ENCODE measurements at regions not wholly inside any gene's neighbourhood (a gene's known extent, or its start where the extent isn't known, plus 50 kb on each side); places are given as distances from the start of the nearest gene placed in this dataset.

GRCh38 chr6:128597004-128597403 lies 76.6 kb upstream of the PTPRK start (continued):
- TF ChIP-seq CTCF (conservative IDR thresholded peaks at IDR 0.05; ENCODE audit: low read depth in 2 of 2) = no peak

DNA sequence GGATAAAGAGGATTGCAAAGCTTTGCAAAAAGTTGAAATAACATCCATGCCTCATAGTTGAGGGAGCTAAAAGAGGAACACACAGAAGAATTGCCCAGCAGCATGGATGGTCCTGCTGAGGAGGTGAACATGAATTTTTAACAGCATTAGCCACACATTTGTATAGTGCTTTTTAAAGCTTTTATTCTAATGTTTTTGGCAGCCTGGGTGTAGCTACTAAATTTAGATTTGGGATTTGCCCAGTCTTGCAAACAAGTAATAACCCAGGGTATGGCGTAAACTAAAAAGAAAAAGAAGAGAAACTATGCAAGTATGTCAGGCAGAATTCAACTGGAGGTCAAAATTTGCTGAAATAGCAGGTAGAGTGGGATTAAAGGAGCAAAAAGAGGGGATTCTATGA lies 75.1 kb upstream of the PTPRK start:
- H4K20me1 ChIP-seq (replicated peaks; ENCODE audit: insufficient read depth) = no peaks in the 10 kb centered on the region
- H3F3A ChIP-seq (replicated peaks; ENCODE audit: low read depth) = no peaks in the 10 kb centered on the region
- no peak overlapping the region for H3K27ac Mint-ChIP-seq
- H3K4me2 ChIP-seq = no peak overlapping the region
- no peak for DNase-seq (ENCODE audit: low spot score)
- peak overlapping the region; percentile 34; the same call in 1 of the 2 replicates for H2AFZ ChIP-seq
- ATAC-seq = no peak
- H3K4me1 Mint-ChIP-seq = 0 out of 3 replicates have a peak, but pooled peaks cover 3% of the 10 kb centered on the region
- H3K27me3 Mint-ChIP-seq (ENCODE audit: insufficient read depth, low read depth, poor library complexity) = no peaks in the 10 kb centered on the region
- no peak overlapping the region for H3K4me3 Mint-ChIP-seq
- no peaks in the 10 kb centered on the region for H3K36me3 Mint-ChIP-seq (ENCODE audit: low read depth)
- no peaks in the 10 kb centered on the region for H3K79me2 ChIP-seq (replicated peaks; ENCODE audit: insufficient read depth)
- no peaks in the 10 kb centered on the region for H3K36me3 ChIP-seq (ENCODE audit: insufficient read depth)
- H3K27me3 ChIP-seq (ENCODE audit: insufficient read depth) = no peaks in the 10 kb centered on the region
- H3K9me2 ChIP-seq (ENCODE audit: insufficient read depth) = no peaks in the 10 kb centered on the region
- H3K27ac ChIP-seq (ENCODE audit: low read depth) = no peak overlapping the region
- no peak overlapping the region for H3K4me3 ChIP-seq
- TF ChIP-seq, protein P1, sequence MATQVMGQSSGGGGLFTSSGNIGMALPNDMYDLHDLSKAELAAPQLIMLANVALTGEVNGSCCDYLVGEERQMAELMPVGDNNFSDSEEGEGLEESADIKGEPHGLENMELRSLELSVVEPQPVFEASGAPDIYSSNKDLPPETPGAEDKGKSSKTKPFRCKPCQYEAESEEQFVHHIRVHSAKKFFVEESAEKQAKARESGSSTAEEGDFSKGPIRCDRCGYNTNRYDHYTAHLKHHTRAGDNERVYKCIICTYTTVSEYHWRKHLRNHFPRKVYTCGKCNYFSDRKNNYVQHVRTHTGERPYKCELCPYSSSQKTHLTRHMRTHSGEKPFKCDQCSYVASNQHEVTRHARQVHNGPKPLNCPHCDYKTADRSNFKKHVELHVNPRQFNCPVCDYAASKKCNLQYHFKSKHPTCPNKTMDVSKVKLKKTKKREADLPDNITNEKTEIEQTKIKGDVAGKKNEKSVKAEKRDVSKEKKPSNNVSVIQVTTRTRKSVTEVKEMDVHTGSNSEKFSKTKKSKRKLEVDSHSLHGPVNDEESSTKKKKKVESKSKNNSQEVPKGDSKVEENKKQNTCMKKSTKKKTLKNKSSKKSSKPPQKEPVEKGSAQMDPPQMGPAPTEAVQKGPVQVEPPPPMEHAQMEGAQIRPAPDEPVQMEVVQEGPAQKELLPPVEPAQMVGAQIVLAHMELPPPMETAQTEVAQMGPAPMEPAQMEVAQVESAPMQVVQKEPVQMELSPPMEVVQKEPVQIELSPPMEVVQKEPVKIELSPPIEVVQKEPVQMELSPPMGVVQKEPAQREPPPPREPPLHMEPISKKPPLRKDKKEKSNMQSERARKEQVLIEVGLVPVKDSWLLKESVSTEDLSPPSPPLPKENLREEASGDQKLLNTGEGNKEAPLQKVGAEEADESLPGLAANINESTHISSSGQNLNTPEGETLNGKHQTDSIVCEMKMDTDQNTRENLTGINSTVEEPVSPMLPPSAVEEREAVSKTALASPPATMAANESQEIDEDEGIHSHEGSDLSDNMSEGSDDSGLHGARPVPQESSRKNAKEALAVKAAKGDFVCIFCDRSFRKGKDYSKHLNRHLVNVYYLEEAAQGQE (IDR thresholded peaks at IDR 0.05; ENCODE audit: unreplicated experiment) = no peak
- TF ChIP-seq JUNB (IDR thresholded peaks at IDR 0.05; ENCODE audit: unreplicated experiment) (no peak), STAT1 (IDR thresholded peaks at IDR 0.05; ENCODE audit: unreplicated experiment) (no peak), ZNF331 (CRISPR knock-in tag; IDR thresholded peaks at IDR 0.05; ENCODE audit: low read depth) (no peak), POLR2AphosphoS5 (IDR thresholded peaks at IDR 0.05; ENCODE audit: low read depth) (no peak), ZNF114 (CRISPR knock-in tag; IDR thresholded peaks at IDR 0.05) (no peak), EZH2 (IDR thresholded peaks at IDR 0.05; ENCODE audit: low read depth, unreplicated experiment) (no peak)
- TF ChIP-seq, protein P2, sequence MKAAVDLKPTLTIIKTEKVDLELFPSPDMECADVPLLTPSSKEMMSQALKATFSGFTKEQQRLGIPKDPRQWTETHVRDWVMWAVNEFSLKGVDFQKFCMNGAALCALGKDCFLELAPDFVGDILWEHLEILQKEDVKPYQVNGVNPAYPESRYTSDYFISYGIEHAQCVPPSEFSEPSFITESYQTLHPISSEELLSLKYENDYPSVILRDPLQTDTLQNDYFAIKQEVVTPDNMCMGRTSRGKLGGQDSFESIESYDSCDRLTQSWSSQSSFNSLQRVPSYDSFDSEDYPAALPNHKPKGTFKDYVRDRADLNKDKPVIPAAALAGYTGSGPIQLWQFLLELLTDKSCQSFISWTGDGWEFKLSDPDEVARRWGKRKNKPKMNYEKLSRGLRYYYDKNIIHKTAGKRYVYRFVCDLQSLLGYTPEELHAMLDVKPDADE (IDR thresholded peaks at IDR 0.05) = no peak
- TF ChIP-seq, protein P3, sequence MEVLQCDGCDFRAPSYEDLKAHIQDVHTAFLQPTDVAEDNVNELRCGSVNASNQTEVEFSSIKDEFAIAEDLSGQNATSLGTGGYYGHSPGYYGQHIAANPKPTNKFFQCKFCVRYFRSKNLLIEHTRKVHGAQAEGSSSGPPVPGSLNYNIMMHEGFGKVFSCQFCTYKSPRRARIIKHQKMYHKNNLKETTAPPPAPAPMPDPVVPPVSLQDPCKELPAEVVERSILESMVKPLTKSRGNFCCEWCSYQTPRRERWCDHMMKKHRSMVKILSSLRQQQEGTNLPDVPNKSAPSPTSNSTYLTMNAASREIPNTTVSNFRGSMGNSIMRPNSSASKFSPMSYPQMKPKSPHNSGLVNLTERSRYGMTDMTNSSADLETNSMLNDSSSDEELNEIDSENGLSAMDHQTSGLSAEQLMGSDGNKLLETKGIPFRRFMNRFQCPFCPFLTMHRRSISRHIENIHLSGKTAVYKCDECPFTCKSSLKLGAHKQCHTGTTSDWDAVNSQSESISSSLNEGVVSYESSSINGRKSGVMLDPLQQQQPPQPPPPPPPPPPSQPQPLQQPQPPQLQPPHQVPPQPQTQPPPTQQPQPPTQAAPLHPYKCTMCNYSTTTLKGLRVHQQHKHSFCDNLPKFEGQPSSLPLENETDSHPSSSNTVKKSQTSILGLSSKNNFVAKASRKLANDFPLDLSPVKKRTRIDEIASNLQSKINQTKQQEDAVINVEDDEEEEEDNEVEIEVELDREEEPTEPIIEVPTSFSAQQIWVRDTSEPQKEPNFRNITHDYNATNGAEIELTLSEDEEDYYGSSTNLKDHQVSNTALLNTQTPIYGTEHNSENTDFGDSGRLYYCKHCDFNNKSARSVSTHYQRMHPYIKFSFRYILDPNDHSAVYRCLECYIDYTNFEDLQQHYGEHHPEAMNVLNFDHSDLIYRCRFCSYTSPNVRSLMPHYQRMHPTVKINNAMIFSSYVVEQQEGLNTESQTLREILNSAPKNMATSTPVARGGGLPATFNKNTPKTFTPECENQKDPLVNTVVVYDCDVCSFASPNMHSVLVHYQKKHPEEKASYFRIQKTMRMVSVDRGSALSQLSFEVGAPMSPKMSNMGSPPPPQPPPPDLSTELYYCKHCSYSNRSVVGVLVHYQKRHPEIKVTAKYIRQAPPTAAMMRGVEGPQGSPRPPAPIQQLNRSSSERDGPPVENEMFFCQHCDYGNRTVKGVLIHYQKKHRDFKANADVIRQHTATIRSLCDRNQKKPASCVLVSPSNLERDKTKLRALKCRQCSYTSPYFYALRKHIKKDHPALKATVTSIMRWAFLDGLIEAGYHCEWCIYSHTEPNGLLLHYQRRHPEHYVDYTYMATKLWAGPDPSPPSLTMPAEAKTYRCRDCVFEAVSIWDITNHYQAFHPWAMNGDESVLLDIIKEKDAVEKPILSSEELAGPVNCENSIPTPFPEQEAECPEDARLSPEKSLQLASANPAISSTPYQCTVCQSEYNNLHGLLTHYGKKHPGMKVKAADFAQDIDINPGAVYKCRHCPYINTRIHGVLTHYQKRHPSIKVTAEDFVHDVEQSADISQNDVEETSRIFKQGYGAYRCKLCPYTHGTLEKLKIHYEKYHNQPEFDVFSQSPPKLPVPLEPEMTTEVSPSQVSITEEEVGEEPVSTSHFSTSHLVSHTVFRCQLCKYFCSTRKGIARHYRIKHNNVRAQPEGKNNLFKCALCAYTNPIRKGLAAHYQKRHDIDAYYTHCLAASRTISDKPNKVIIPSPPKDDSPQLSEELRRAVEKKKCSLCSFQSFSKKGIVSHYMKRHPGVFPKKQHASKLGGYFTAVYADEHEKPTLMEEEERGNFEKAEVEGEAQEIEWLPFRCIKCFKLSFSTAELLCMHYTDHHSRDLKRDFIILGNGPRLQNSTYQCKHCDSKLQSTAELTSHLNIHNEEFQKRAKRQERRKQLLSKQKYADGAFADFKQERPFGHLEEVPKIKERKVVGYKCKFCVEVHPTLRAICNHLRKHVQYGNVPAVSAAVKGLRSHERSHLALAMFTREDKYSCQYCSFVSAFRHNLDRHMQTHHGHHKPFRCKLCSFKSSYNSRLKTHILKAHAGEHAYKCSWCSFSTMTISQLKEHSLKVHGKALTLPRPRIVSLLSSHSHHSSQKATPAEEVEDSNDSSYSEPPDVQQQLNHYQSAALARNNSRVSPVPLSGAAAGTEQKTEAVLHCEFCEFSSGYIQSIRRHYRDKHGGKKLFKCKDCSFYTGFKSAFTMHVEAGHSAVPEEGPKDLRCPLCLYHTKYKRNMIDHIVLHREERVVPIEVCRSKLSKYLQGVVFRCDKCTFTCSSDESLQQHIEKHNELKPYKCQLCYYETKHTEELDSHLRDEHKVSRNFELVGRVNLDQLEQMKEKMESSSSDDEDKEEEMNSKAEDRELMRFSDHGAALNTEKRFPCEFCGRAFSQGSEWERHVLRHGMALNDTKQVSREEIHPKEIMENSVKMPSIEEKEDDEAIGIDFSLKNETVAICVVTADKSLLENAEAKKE (CRISPR knock-in tag; IDR thresholded peaks at IDR 0.05) = no peak
- H3K4me1 ChIP-seq (ENCODE audit: insufficient read depth) = no peaks in the 10 kb centered on the region; the same call in 1 of the 2 replicates
- H3K9me3 Mint-ChIP-seq = no peaks in the 10 kb centered on the region

Measured in GM23338 (cell line).